ENCODE measurements at regions not wholly inside any gene's neighbourhood (a gene's known extent, or its start where the extent isn't known, plus 50 kb on each side); places are given as distances from the start of the nearest gene placed in this dataset.

- DNase-seq: no peak
Observed at GRCh38 chr2:104734937-104735586, 118.9 kb upstream of the POU3F3 start.

- no peak for DNase-seq
Observed at GRCh38 chr2:104736026-104736425, 117.9 kb upstream of the POU3F3 start.

GRCh38 chr2:104741860-104742259 is 112.1 kb upstream of the POU3F3 start:
- no peak for DNase-seq

- no peak for DNase-seq
Observed at GRCh38 chr2:104744537-104744936, 109.4 kb upstream of the POU3F3 start.

GRCh38 chr2:104745846-104746245 is 108.1 kb upstream of the POU3F3 start:
- DNase-seq: no peak

- DNase-seq: no peak
Observed at GRCh38 chr2:104746299-104746698, 107.6 kb upstream of the POU3F3 start.

GRCh38 chr2:104746858-104747257 is 107.1 kb upstream of the POU3F3 start:
- no peak for DNase-seq

GRCh38 chr2:104749856-104750460 is 104.0 kb upstream of the POU3F3 start:
- no peak for DNase-seq

GRCh38 chr2:104752504-104752903 is 101.4 kb upstream of the POU3F3 start:
- no peak for DNase-seq

- no peak for DNase-seq
Observed at GRCh38 chr2:104755026-104755878, 98.7 kb upstream of the POU3F3 start.

- no peak for DNase-seq
Observed at GRCh38 chr2:104756118-104756517, 97.8 kb upstream of the POU3F3 start.

GRCh38 chr2:104757056-104757455 is 96.9 kb upstream of the POU3F3 start:
- no peak for DNase-seq

- no peak for DNase-seq
Observed at GRCh38 chr2:104758199-104758620, 95.7 kb upstream of the POU3F3 start.

GRCh38 chr2:104762031-104762430 is 91.9 kb upstream of the POU3F3 start:
- DNase-seq: no peak

- DNase-seq: no peak
Observed at GRCh38 chr2:104766683-104767082, 87.2 kb upstream of the POU3F3 start.

- DNase-seq: no peak
Observed at GRCh38 chr2:104768694-104769093, 85.2 kb upstream of the POU3F3 start.

GRCh38 chr2:104769096-104769495 is 84.8 kb upstream of the POU3F3 start:
- no peak for DNase-seq

GRCh38 chr2:104772996-104773395 is 80.9 kb upstream of the POU3F3 start:
- no peak for DNase-seq

- DNase-seq: no peak
Observed at GRCh38 chr2:104774631-104775030, 79.3 kb upstream of the POU3F3 start.

- DNase-seq: no peak
Observed at GRCh38 chr2:104777721-104778120, 76.2 kb upstream of the POU3F3 start.

- no peak for DNase-seq
Observed at GRCh38 chr2:104781151-104781550, 72.8 kb upstream of the POU3F3 start.

GRCh38 chr2:104784264-104784663 is 69.7 kb upstream of the POU3F3 start:
- DNase-seq: no peak

GRCh38 chr2:104786204-104786603 is 67.7 kb upstream of the POU3F3 start:
- DNase-seq: no peak

GRCh38 chr2:104786821-104787220 is 67.1 kb upstream of the POU3F3 start:
- no peak for DNase-seq

All from DMS79 treated with DMSO at 0.1 percent for 48 hours (cell line).